ENCODE measurements at regions not wholly inside any gene's neighbourhood (a gene's known extent, or its start where the extent isn't known, plus 50 kb on each side); places are given as distances from the start of the nearest gene placed in this dataset.
"Not testable (repeated sequence)": the region's sequence is repeated elsewhere in the genome, so short reads cannot be mapped to it uniquely, and the experiment has no call there.

- H3K4me3 ChIP-seq (ENCODE audit: low read depth, low read length), result no peak overlapping the region
- TF ChIP-seq, protein P1, sequence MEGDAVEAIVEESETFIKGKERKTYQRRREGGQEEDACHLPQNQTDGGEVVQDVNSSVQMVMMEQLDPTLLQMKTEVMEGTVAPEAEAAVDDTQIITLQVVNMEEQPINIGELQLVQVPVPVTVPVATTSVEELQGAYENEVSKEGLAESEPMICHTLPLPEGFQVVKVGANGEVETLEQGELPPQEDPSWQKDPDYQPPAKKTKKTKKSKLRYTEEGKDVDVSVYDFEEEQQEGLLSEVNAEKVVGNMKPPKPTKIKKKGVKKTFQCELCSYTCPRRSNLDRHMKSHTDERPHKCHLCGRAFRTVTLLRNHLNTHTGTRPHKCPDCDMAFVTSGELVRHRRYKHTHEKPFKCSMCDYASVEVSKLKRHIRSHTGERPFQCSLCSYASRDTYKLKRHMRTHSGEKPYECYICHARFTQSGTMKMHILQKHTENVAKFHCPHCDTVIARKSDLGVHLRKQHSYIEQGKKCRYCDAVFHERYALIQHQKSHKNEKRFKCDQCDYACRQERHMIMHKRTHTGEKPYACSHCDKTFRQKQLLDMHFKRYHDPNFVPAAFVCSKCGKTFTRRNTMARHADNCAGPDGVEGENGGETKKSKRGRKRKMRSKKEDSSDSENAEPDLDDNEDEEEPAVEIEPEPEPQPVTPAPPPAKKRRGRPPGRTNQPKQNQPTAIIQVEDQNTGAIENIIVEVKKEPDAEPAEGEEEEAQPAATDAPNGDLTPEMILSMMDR (IDR thresholded peaks at IDR 0.05; ENCODE audit: low read depth, low read length, missing control alignments), result no peak
- DNase-seq (ENCODE audit: low read depth), result no peak
Observed at GRCh38 chr2:168323529-168324021, 76.2 kb upstream of the STK39 start.

- no peak overlapping the region for H3K4me3 ChIP-seq (ENCODE audit: low read depth, low read length)
- no peak for DNase-seq (ENCODE audit: low read depth)
- TF ChIP-seq, protein P1 (IDR thresholded peaks at IDR 0.05; ENCODE audit: low read depth, low read length, missing control alignments), result no peak
Observed at GRCh38 chr2:168326572-168326971, 79.2 kb upstream of the STK39 start.

DNA sequence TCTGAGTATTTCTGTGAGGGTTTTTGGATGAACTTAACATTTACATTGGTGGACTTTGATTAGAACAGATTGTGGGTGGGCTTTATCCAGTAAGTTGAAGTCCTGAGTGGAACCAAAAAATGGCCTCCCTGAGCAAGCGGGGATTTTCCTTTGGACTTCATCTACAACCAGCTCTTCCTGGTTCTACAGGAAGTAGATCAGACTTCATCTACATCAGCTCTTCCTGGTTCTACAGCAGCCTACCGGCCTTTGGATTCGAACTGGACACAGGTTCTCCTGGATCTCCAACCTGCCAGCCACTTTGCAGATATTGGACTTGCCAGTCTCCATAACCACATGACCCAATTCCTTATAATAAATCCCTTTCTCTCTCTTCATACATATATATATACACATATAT lies 79.9 kb upstream of the STK39 start:
- TF ChIP-seq, protein P1 (IDR thresholded peaks at IDR 0.05; ENCODE audit: low read depth, low read length, missing control alignments), result no peak
- no peak overlapping the region for H3K4me3 ChIP-seq (ENCODE audit: low read depth, low read length)
- DNase-seq (ENCODE audit: low read depth), result no peak

DNA sequence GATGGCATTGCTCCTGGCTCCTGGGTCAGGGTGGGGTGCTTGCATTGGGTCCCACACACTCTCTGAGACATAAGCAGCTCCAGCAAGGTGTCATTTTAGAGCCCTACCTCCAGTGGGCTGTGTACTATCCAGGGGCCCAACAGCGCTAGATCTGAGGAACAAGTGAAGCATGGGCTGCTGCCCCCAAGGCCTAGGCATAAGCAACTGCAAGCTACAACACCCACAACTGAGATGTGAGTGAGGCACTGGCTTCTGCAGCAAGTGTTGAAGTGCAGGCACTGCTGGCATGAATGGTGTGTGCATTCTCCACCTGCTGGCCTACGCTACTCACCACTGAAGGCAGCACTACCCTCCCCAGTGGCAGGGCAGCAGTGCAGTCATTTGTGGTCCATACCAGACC lies 81.0 kb upstream of the STK39 start:
- DNase-seq (ENCODE audit: low read depth), result no peak
- no peak overlapping the region for H3K4me3 ChIP-seq (ENCODE audit: low read depth, low read length)
- TF ChIP-seq, protein P1 (IDR thresholded peaks at IDR 0.05; ENCODE audit: low read depth, low read length, missing control alignments), result no peak

- no peak for DNase-seq (ENCODE audit: low read depth)
- TF ChIP-seq, protein P1 (IDR thresholded peaks at IDR 0.05; ENCODE audit: low read depth, low read length, missing control alignments), result no peak
- H3K4me3 ChIP-seq (ENCODE audit: low read depth, low read length), result no peak overlapping the region
Observed at GRCh38 chr2:168330624-168331423, 83.4 kb upstream of the STK39 start.

GRCh38 chr2:168335254-168335653 lies 87.9 kb upstream of the STK39 start:
- DNase-seq (ENCODE audit: low read depth); H3K4me3 ChIP-seq (ENCODE audit: low read depth, low read length): not testable (repeated sequence)

DNA sequence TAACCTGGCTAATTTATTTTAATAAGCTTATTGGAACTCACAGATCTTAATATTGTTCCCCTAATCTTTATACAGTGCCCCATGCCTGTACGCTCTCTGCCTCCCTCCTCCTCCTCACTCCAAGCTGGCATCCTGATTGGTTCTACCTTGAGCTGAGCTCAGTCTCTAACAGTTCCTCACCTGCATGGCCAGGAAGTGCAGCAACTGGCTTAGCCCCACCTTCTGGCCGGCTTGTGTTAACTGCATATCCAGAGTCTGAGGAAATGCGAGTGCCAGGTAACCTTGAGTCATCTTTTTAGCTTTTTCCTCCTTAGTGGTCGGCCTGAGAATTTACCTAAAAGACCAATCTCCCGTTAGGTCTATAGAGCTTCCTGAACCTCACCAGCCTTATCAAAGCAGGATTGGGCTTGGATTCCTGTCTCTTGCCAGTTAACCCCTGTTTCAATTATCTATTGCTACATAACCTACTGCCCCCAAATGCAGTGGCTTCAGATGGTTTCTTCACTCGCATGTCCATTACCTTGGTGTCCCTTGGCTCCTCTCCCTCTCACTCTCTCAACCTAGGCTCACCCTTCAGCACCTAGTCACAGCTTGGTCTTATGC lies 89.5 kb upstream of the STK39 start:
- no peak overlapping the region for H3K4me3 ChIP-seq (ENCODE audit: low read depth, low read length)
- DNase-seq (ENCODE audit: low read depth), result no peak
- TF ChIP-seq, protein P1 (IDR thresholded peaks at IDR 0.05; ENCODE audit: low read depth, low read length, missing control alignments), result peak; percentile 61
